WTC11 (cell line): ENCODE measurements at regions not wholly inside any gene's neighbourhood (a gene's known extent, or its start where the extent isn't known, plus 50 kb on each side); places are given as distances from the start of the nearest gene placed in this dataset.

Source experiments
- ATAC-seq: fragments of 200-7000 bp; cut with Tn5 transposase; 2 replicates; pipeline ENCODE4 v1.10.0; 2021; ENCODE audit warnings: mild to moderate bottlenecking, moderate library complexity
- CTCF ChIA-PET: fragments of 300-600 bp; sonication (Branson Sonifier 250); formaldehyde crosslinking; loops from one replicate; lab custom pipeline; 2021; ENCODE audit warnings: antibody characterized with exemption; lab: Charles Lee
- POLR2A ChIA-PET: fragments of 350-600 bp; sonication (Branson Sonifier 250); formaldehyde crosslinking; loops from one replicate; lab custom pipeline; 2021; ENCODE audit warnings: antibody characterized with exemption; lab: Charles Lee
- DNase-seq: peaks from one replicate; pipeline ENCODE4 v3.0.0; 2021; ENCODE audit warnings: low spot score
- H3K27ac Mint-ChIP-seq: 2 replicates; pipeline ENCODE4 v1.8.0; 2021; ENCODE audit warnings: mixed read lengths
- H3K27me3 Mint-ChIP-seq: 2 replicates; pipeline ENCODE4 v1.8.0; 2021; ENCODE audit warnings: low read depth, mild to moderate bottlenecking, moderate library complexity, mixed read lengths
- H3K36me3 Mint-ChIP-seq: 2 replicates; pipeline ENCODE4 v1.8.0; 2021; ENCODE audit warnings: mixed read lengths
- H3K4me1 Mint-ChIP-seq: 2 replicates; pipeline ENCODE4 v1.8.0; 2022; ENCODE audit warnings: mixed read lengths
- H3K4me3 Mint-ChIP-seq: 2 replicates; pipeline ENCODE4 v1.8.0; 2021; ENCODE audit warnings: mild to moderate bottlenecking, moderate library complexity, mixed read lengths
- H3K9me3 Mint-ChIP-seq: 2 replicates; pipeline ENCODE4 v1.8.0; 2021; ENCODE audit warnings: mixed read lengths
- EMX1 ChIP-seq: fragments of 250-450 bp; sonication (Bioruptor Pico); IDR thresholded peaks from 2 replicates; pipeline ENCODE4 v1.8.0; 2021; ENCODE audit warnings: mild to moderate bottlenecking
- ESRRA ChIP-seq: sonication (generic); formaldehyde crosslinking; IDR thresholded peaks from 2 replicates; pipeline ENCODE4 v1.8.1; 2022; ENCODE audit warnings: mild to moderate bottlenecking, missing genetic modification reagents, borderline replicate concordance
- ETV6 ChIP-seq: sonication (generic); formaldehyde crosslinking; IDR thresholded peaks from 2 replicates; pipeline ENCODE4 v1.8.1; 2022; ENCODE audit warnings: mild to moderate bottlenecking, missing genetic modification reagents
- FOXK1 ChIP-seq: sonication (generic); formaldehyde crosslinking; IDR thresholded peaks from 2 replicates; pipeline ENCODE4 v1.8.0; 2022; ENCODE audit warnings: mild to moderate bottlenecking, moderate library complexity, missing genetic modification reagents
- FOXP4 ChIP-seq: sonication (generic); formaldehyde crosslinking; IDR thresholded peaks from 2 replicates; pipeline ENCODE4 v1.8.0; 2022; ENCODE audit warnings: mild to moderate bottlenecking, missing genetic modification reagents
- GABPB1 ChIP-seq: sonication (generic); formaldehyde crosslinking; IDR thresholded peaks from 2 replicates; pipeline ENCODE4 v1.8.1; 2023; ENCODE audit warnings: mild to moderate bottlenecking, missing genetic modification reagents
- JUN ChIP-seq: sonication (generic); formaldehyde crosslinking; IDR thresholded peaks from 2 replicates; pipeline ENCODE4 v1.8.0; 2023; ENCODE audit warnings: mild to moderate bottlenecking, missing genetic modification reagents
- MLX ChIP-seq: sonication (generic); formaldehyde crosslinking; IDR thresholded peaks from 2 replicates; pipeline ENCODE4 v1.8.1; 2023; ENCODE audit warnings: mild to moderate bottlenecking, missing genetic modification reagents, moderate library complexity
- MYBL2 ChIP-seq: sonication (generic); formaldehyde crosslinking; IDR thresholded peaks from 2 replicates; pipeline ENCODE4 v1.8.1; 2023; ENCODE audit warnings: mild to moderate bottlenecking, moderate library complexity, missing genetic modification reagents
- NFATC4 ChIP-seq: fragments of 250-450 bp; sonication (Bioruptor Pico); IDR thresholded peaks from 2 replicates; pipeline ENCODE4 v1.9.0; 2021; ENCODE audit warnings: mild to moderate bottlenecking
- RELA ChIP-seq: sonication (generic); formaldehyde crosslinking; IDR thresholded peaks from 2 replicates; pipeline ENCODE4 v1.8.1; 2022; ENCODE audit warnings: missing genetic modification reagents, mild to moderate bottlenecking, borderline replicate concordance
- SMAD3 ChIP-seq: sonication (generic); formaldehyde crosslinking; IDR thresholded peaks from 2 replicates; pipeline ENCODE4 v1.8.0; 2022; ENCODE audit warnings: missing genetic modification reagents, mild to moderate bottlenecking, borderline replicate concordance
- SMAD4 ChIP-seq: sonication (generic); formaldehyde crosslinking; IDR thresholded peaks from 2 replicates; pipeline ENCODE4 v1.8.0; 2022; ENCODE audit warnings: mild to moderate bottlenecking, missing genetic modification reagents
- SP1 ChIP-seq: sonication (generic); formaldehyde crosslinking; conservative IDR thresholded peaks from 2 replicates; pipeline ENCODE4 v1.8.1; 2022; ENCODE audit warnings: missing genetic modification reagents
- TCF7 ChIP-seq: sonication (generic); formaldehyde crosslinking; IDR thresholded peaks from 2 replicates; pipeline ENCODE4 v1.8.0; 2022; ENCODE audit warnings: mild to moderate bottlenecking, low read depth, missing genetic modification reagents, moderate library complexity
- TP53 ChIP-seq: sonication (generic); formaldehyde crosslinking; IDR thresholded peaks from 2 replicates; pipeline ENCODE4 v1.8.1; 2023; ENCODE audit warnings: mild to moderate bottlenecking, missing genetic modification reagents
- USF1 ChIP-seq: sonication (generic); formaldehyde crosslinking; IDR thresholded peaks from 2 replicates; pipeline ENCODE4 v1.8.0; 2022; ENCODE audit warnings: mild to moderate bottlenecking, missing genetic modification reagents
- ZBTB21 ChIP-seq: sonication (generic); formaldehyde crosslinking; IDR thresholded peaks from 2 replicates; pipeline ENCODE4 v1.8.1; 2023; ENCODE audit warnings: mild to moderate bottlenecking, missing genetic modification reagents, borderline replicate concordance
- ZMAT4 ChIP-seq: fragments of 250-450 bp; sonication (Bioruptor Pico); IDR thresholded peaks from 2 replicates; pipeline ENCODE4 v1.9.0; 2021; ENCODE audit warnings: mild to moderate bottlenecking
- ZNF121 ChIP-seq: sonication (generic); formaldehyde crosslinking; IDR thresholded peaks from 2 replicates; pipeline ENCODE4 v1.8.0; 2023; ENCODE audit warnings: missing genetic modification reagents
- ZNF512 ChIP-seq: sonication (generic); formaldehyde crosslinking; IDR thresholded peaks from 2 replicates; pipeline ENCODE4 v1.8.1; 2022; ENCODE audit warnings: missing genetic modification reagents, borderline replicate concordance
- ZNF671 ChIP-seq: fragments of 250-450 bp; sonication (Bioruptor Pico); IDR thresholded peaks from 2 replicates; pipeline ENCODE4 v1.8.0; 2021; ENCODE audit warnings: mild to moderate bottlenecking
- TF ChIP-seq, protein P1 (sequence below): sonication (generic); formaldehyde crosslinking; IDR thresholded peaks from 2 replicates; pipeline ENCODE4 v1.8.0; 2023; ENCODE audit warnings: mild to moderate bottlenecking, missing genetic modification reagents
- TF ChIP-seq, protein P2 (sequence below): fragments of 200-600 bp; IDR thresholded peaks from 2 replicates; pipeline ENCODE4 v1.8.0; 2022; ENCODE audit warnings: antibody characterized with exemption

- CTCF ChIA-PET: no interaction called here
- no peak for DNase-seq
- H3K4me3 Mint-ChIP-seq: no peak overlapping the region
- ATAC-seq: no peak
- TF ChIP-seq FOXP4: no peak
- no peak for TF ChIP-seq ZBTB21 (CRISPR knock-in tag)
- TF ChIP-seq FOXK1 (CRISPR knock-in tag): no peak
- TF ChIP-seq EMX1: no peak
- no peak for TF ChIP-seq JUN
- TF ChIP-seq USF1 (CRISPR knock-in tag): no peak
- no peak for TF ChIP-seq ZNF512 (CRISPR knock-in tag)
- no peak for TF ChIP-seq MYBL2 (CRISPR knock-in tag)
- TF ChIP-seq SP1 (CRISPR knock-in tag): no peak
- TF ChIP-seq MLX: no peak
- TF ChIP-seq, all 79 proteins: peak for 0
- H3K27ac Mint-ChIP-seq: no peak overlapping the region
- H3K4me1 Mint-ChIP-seq: no peaks in the 10 kb centered on the region
- peaks cover 88% of the 10 kb centered on the region for H3K9me3 Mint-ChIP-seq
- POLR2A ChIA-PET: no interaction called here
- no peaks in the 10 kb centered on the region for H3K27me3 Mint-ChIP-seq
- peaks cover 44% of the 10 kb centered on the region for H3K36me3 Mint-ChIP-seq
Measured at GRCh38 chr4:33334416-33334815, 2614.2 kb downstream of the PCDH7 start.

DNA sequence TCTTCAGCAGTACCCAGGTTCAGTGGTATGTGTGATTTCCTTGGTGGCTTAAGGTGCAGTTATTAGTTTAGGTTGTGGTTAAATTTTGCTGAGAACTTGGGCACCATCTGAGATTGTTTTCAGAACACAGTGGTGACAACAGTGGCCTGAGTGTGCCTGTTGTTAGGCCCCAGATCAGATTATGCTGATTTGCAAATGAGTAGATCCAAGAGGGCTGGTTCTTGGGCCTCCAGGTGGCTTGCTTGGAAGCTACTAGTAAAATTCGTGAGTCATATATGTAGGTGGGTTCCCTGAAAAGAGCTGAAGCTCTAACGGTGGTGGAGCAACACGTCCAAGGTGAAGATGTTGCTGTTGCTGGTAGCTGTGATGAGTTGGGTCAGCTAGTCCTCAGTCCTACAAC lies 2619.6 kb downstream of the PCDH7 start:
- H3K4me3 Mint-ChIP-seq: no peak overlapping the region
- no peaks in the 10 kb centered on the region for H3K27me3 Mint-ChIP-seq
- POLR2A ChIA-PET: no interaction called here
- H3K9me3 Mint-ChIP-seq: peaks cover 53% of the 10 kb centered on the region
- peaks cover 14% of the 10 kb centered on the region for H3K36me3 Mint-ChIP-seq
- H3K27ac Mint-ChIP-seq: no peak overlapping the region
- ATAC-seq (no peak), DNase-seq (no peak)
- CTCF ChIA-PET: no interaction called here
- TF ChIP-seq JUN (no peak), ZNF121 (CRISPR knock-in tag) (no peak), SMAD4 (CRISPR knock-in tag) (no peak), ZNF671 (CRISPR knock-in tag) (no peak), RELA (no peak), TCF7 (no peak)
- no peaks in the 10 kb centered on the region for H3K4me1 Mint-ChIP-seq

GRCh38 chr4:33340168-33340567 lies 2620.0 kb downstream of the PCDH7 start:
- Mint-ChIP-seq H3K4me1 (no peaks in the 10 kb centered on the region), H3K36me3 (peaks cover 14% of the 10 kb centered on the region), H3K27ac (no peak overlapping the region), H3K27me3 (no peaks in the 10 kb centered on the region), H3K9me3 (peaks cover 51% of the 10 kb centered on the region), H3K4me3 (no peak overlapping the region)
- no peak for DNase-seq
- ATAC-seq: no peak
- ChIA-PET POLR2A (interaction anchor here (0.5 kb wide), 1 partner anchor 65 kb away, joined by 6 read pairs; no protein-coding TSS in a partner anchor), CTCF (no interaction called here)
- TF ChIP-seq GABPB1 (no peak), FOXK1 (CRISPR knock-in tag) (no peak), ZBTB21 (CRISPR knock-in tag) (no peak), ZMAT4 (CRISPR knock-in tag) (no peak), ETV6 (CRISPR knock-in tag) (no peak), ESRRA (CRISPR knock-in tag) (no peak), NFATC4 (CRISPR knock-in tag) (no peak), SMAD3 (no peak), TP53 (CRISPR knock-in tag) (no peak)
- TF ChIP-seq, protein P1, sequence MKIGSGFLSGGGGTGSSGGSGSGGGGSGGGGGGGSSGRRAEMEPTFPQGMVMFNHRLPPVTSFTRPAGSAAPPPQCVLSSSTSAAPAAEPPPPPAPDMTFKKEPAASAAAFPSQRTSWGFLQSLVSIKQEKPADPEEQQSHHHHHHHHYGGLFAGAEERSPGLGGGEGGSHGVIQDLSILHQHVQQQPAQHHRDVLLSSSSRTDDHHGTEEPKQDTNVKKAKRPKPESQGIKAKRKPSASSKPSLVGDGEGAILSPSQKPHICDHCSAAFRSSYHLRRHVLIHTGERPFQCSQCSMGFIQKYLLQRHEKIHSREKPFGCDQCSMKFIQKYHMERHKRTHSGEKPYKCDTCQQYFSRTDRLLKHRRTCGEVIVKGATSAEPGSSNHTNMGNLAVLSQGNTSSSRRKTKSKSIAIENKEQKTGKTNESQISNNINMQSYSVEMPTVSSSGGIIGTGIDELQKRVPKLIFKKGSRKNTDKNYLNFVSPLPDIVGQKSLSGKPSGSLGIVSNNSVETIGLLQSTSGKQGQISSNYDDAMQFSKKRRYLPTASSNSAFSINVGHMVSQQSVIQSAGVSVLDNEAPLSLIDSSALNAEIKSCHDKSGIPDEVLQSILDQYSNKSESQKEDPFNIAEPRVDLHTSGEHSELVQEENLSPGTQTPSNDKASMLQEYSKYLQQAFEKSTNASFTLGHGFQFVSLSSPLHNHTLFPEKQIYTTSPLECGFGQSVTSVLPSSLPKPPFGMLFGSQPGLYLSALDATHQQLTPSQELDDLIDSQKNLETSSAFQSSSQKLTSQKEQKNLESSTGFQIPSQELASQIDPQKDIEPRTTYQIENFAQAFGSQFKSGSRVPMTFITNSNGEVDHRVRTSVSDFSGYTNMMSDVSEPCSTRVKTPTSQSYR (CRISPR knock-in tag): no peak
- TF ChIP-seq, protein P2, sequence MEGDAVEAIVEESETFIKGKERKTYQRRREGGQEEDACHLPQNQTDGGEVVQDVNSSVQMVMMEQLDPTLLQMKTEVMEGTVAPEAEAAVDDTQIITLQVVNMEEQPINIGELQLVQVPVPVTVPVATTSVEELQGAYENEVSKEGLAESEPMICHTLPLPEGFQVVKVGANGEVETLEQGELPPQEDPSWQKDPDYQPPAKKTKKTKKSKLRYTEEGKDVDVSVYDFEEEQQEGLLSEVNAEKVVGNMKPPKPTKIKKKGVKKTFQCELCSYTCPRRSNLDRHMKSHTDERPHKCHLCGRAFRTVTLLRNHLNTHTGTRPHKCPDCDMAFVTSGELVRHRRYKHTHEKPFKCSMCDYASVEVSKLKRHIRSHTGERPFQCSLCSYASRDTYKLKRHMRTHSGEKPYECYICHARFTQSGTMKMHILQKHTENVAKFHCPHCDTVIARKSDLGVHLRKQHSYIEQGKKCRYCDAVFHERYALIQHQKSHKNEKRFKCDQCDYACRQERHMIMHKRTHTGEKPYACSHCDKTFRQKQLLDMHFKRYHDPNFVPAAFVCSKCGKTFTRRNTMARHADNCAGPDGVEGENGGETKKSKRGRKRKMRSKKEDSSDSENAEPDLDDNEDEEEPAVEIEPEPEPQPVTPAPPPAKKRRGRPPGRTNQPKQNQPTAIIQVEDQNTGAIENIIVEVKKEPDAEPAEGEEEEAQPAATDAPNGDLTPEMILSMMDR: no peak
